Occipital lobe (tissue), 2 donors: ENCODE measurements at regions not wholly inside any gene's neighbourhood (a gene's known extent, or its start where the extent isn't known, plus 50 kb on each side); places are given as distances from the start of the nearest gene placed in this dataset. TPM values are rescaled to one million over a fixed set of nuclear protein-coding genes. Genes with fewer than 3 reads are reported as not detected.

Source experiments
- DNase-seq: peaks from one replicate; lab custom pipeline; 2025; lab: John Stamatoyannopoulos, UW
- small RNA-seq: library from RNA; depleted of rRNA; stranded (forward); fragments of <200 nt; gene quantifications from one replicate; pipeline ENCODE3, GENCODE V24; 2014

DNA sequence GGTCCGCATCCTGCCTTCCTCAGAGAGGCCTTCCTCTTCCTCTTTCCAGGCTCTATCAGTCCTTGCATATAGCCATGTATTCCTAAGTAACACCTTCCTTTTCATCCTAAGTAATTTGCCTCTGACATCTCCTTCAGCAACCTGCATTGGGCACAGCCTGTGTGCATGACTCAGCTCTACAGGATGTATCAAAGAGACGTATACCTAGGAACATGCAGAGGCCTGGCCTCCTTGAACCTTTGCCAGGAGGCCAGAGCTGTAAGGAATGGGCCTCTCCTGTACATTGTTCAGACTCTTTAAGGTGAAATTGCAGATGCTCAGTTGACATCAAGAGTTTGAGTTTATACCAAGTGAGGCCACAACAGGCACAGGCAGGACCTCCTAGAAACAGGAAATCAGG lies 76.0 kb upstream of the CELF4 start:
- DNase-seq: no peak

- no peak for DNase-seq
These were observed 74.9 kb upstream of the CELF4 start for GRCh38 chr18:37640504-37640903.

DNA sequence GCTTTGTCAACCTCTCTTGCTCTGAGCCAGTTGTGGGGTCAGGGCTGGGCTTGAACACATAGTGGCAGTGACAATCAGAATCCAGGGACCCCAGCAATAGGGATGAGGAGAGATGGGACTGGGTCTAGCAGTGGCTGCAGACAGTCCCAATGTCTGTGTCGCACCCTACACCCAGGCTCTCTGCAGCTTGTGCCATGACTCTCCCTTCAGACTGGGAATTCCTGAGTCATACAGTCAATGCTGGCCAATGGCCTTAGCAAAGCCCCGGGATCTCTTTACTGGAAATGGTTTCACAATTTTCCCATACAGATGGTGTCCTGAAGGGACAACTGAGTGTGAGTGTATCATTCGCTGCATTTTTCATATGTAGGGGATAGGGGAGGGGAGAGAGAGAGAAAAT lies 74.2 kb upstream of the CELF4 start:
- DNase-seq: no peak

GRCh38 chr18:37637478-37637850 lies 71.9 kb upstream of the CELF4 start:
- no peak for DNase-seq

DNA sequence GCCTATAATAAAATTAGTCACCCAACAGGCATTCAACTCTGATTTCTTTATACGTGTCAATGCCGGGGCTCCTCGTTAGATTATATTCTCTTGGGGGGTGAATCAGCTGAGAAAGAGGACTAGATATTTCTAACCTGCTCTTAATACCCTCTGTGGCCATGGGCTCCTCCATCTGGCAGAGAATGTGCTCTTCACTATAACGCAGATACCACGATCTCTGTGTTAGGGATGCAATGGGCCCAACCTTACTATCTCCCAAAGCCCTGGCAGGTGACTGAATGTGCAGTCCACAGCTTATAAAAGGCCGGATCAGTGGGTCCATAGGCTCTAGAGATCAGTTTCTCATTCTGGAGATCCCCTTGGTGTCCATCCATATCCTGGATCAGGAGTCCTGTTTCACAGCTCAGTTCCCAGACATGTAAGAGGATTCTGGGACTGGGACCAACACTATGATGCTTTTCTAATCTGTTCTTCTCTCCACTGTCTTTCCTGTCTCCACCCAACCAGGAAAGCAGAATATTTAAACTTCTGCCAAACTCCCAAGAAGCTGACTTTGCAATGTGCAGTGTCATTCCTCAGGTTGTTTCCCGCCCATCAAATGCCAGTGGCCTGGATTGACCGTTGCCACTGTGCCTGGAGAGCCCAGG lies 71.4 kb upstream of the CELF4 start:
- DNase-seq: no peak

GRCh38 chr18:37634516-37634915 lies 68.9 kb upstream of the CELF4 start:
- DNase-seq: no peak

GRCh38 chr18:37631422-37631821 lies 65.8 kb upstream of the CELF4 start:
- DNase-seq: no peak

DNA sequence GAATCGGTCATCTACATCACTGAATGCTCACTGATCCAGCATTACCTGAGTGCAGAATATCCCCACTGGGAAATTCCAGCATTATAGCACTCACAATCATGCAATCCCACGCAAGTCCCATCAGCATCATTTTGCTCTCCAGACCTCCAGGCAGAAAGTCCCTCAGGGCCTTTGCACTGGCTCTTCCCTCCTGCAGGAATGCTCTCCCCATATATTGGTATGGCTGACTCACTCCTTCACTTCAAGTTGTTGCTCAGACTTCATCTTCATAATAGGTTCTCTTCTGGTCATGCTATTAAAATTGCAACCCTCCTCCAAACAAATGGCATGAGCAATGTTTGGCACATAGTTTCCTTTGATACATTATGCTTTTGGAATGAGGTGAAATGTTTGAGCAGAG lies 64.7 kb upstream of the CELF4 start:
- no peak for DNase-seq

DNA sequence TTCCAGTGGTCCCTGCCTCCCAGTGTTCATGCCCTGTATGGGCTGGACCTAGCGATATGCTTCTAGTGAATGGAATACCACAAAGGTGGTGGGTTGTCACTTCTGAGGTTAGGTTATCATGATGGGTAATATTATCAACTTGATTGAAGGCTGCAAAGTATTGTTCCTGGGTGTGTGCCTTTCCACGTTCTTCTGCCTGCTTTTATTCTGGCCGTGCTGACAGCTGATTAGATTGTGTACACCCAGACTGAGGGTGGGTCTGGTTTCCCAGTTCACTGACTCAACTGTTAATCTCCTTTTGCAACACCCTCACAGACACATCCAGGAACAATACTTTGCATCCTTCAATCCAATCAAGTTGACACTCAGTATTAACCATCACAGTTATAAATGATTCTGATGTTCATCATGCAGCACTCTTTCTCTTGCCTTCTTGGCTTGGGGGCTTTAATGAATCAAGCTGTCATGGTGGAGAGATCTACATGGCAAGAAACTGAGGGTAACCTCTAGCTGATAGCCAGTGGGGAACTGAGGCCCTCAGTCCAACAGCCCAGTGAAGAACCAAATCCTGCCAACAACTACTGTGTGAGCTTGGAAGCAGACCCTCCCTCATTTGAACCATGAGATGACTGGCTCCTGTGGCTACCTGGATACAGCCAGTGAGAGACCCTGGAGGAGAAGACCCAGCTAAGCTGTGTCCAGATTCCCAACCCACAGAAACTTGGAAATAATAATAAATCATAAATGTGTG lies 63.0 kb upstream of the CELF4 start:
- no peak for DNase-seq

GRCh38 chr18:37624318-37624717 lies 58.7 kb upstream of the CELF4 start:
- DNase-seq: no peak

- DNase-seq: no peak
These were observed 54.4 kb upstream of the CELF4 start for GRCh38 chr18:37619964-37620363.

- no peak for DNase-seq
These were observed 52.0 kb upstream of the CELF4 start for GRCh38 chr18:37617623-37618022.

Small RNAs in the stretch of these regions (small RNA-seq; reads per million reads assigned to genes)
- gene AC011712.1 (not detected), gene MIR4318 (not detected), gene MIR5583-1 (not detected), gene RN7SKP182 (not detected), gene RNU6-1242P (not detected), gene RNU6-706P (not detected)
